Fibroblast of pulmonary artery (primary cell): ENCODE measurements at regions not wholly inside any gene's neighbourhood (a gene's known extent, or its start where the extent isn't known, plus 50 kb on each side); places are given as distances from the start of the nearest gene placed in this dataset.

Experiments used
- DNase-seq: peaks from one replicate; pipeline ENCODE4 v3.0.0-alpha.2; 2010; ENCODE audit warnings: low read depth
- H3K4me3 ChIP-seq: replicated peaks from 2 replicates; pipeline ENCODE4 v1.5.1; 2011; ENCODE audit warnings: low read depth, mild to moderate bottlenecking, control low read depth, low read length, moderate library complexity
- TF ChIP-seq, protein P1 (sequence below): IDR thresholded peaks from 2 replicates; pipeline ENCODE4 v1.5.1; 2011; ENCODE audit warnings: mild to moderate bottlenecking, control low read depth, low read length, inconsistent platforms; ENCODE audit errors: missing control alignments

- TF ChIP-seq, protein P1, sequence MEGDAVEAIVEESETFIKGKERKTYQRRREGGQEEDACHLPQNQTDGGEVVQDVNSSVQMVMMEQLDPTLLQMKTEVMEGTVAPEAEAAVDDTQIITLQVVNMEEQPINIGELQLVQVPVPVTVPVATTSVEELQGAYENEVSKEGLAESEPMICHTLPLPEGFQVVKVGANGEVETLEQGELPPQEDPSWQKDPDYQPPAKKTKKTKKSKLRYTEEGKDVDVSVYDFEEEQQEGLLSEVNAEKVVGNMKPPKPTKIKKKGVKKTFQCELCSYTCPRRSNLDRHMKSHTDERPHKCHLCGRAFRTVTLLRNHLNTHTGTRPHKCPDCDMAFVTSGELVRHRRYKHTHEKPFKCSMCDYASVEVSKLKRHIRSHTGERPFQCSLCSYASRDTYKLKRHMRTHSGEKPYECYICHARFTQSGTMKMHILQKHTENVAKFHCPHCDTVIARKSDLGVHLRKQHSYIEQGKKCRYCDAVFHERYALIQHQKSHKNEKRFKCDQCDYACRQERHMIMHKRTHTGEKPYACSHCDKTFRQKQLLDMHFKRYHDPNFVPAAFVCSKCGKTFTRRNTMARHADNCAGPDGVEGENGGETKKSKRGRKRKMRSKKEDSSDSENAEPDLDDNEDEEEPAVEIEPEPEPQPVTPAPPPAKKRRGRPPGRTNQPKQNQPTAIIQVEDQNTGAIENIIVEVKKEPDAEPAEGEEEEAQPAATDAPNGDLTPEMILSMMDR = no peak
These were observed 365.5 kb upstream of the KLHL29 start for GRCh38 chr2:23019476-23019875.

DNA sequence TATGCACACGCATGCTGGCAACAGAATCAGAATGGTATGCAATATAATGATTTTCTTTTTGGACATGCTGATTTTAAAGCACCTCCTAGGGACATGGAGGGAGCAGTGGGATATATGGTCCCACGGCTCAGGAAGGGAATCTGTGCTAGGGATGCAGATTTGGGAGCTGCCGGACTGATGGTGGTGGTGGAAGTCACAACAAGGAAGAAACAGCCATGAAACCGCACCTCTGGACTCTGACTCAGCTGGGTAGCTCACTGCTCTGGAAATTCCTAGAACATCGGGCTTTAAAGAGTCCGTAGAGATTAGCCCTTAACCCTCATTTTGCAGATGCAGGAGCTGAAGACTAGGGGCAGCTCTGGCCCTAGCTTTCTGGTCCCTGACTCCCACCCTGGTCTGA is 364.3 kb upstream of the KLHL29 start:
- no peak overlapping the region for H3K4me3 ChIP-seq
- no peak for DNase-seq
- TF ChIP-seq, protein P1 = no peak

More at GRCh38 chr2:23019476-23019875, 365.5 kb upstream of the KLHL29 start:
- no peak overlapping the region for H3K4me3 ChIP-seq
- no peak for DNase-seq

- TF ChIP-seq, protein P1 = no peak
- no peak for DNase-seq
These were observed 363.5 kb upstream of the KLHL29 start for GRCh38 chr2:23021311-23022120.

DNA sequence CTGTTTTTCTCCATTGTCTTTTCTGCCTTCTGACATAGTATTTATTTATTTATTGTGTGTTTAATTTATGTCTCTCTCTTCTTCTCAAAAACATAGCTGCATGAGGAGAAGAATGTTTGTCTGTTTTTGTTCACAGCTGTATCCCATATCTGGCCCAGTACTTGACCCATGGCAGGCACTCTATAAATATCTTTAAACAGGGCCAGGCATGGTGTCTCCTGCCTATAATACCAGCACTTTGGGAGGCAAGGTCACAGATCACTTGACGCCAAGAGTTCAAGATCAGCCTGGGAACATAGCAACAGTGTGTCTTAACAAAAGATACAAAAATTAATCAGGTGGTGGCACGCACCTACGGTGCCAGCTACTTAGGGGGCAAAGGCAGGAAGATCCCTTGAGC is 361.3 kb upstream of the KLHL29 start:
- TF ChIP-seq, protein P1 = no peak
- no peak overlapping the region for H3K4me3 ChIP-seq
- DNase-seq = no peak

More at GRCh38 chr2:23021311-23022120, 363.5 kb upstream of the KLHL29 start:
- no peak overlapping the region for H3K4me3 ChIP-seq

- H3K4me3 ChIP-seq = no peak overlapping the region
- TF ChIP-seq, protein P1 = no peak
- no peak for DNase-seq
These were observed 358.3 kb upstream of the KLHL29 start for GRCh38 chr2:23026671-23027070.

DNA sequence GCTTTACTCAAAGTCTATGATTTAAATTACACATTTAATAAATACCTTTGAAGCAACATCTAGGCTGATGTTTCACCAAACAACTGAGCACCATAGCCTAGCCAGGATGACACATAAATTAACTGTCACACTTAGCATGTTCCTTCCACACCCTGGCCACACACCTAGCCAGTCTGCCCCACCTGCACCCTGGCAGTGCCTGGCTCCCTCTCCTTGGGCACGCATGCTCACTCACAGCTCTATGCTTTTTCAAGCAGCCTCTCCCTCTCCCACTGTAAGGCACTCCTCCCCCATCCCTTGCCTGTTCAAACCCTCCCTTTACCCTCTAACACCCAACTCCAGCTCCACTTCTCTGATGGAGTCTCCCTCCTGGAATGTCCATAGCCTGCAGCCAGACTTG is 357.6 kb upstream of the KLHL29 start:
- TF ChIP-seq, protein P1 = no peak
- no peak overlapping the region for H3K4me3 ChIP-seq
- DNase-seq = no peak

- TF ChIP-seq, protein P1 = no peak
- no peak overlapping the region for H3K4me3 ChIP-seq
- no peak for DNase-seq
These were observed 356.9 kb upstream of the KLHL29 start for GRCh38 chr2:23028106-23028505.
